ENCODE measurements at regions not wholly inside any gene's neighbourhood (a gene's known extent, or its start where the extent isn't known, plus 50 kb on each side); places are given as distances from the start of the nearest gene placed in this dataset.

- peaks cover 1% of the 10 kb centered on the region; the same call in 1 of the 2 replicates for H3K27me3 Mint-ChIP-seq (ENCODE audit: low read depth)
- Histone ChIP-seq H3K14ac (ENCODE audit: insufficient read depth, low read length) (no peak overlapping the region), H3K23ac (ENCODE audit: insufficient read length, low read depth, low read length) (no peak overlapping the region), H3K4me2 (ENCODE audit: insufficient read depth, insufficient read length, low read length) (no peak overlapping the region), H3K23me2 (ENCODE audit: insufficient read length, low read depth, low read length, poor library complexity, severe bottlenecking) (no peaks in the 10 kb centered on the region), H3K79me1 (ENCODE audit: insufficient read depth, low read depth, low read length, poor library complexity, severe bottlenecking) (no peaks in the 10 kb centered on the region), H3K18ac (ENCODE audit: insufficient read length, low read depth, low read length) (no peak overlapping the region), H3K4ac (ENCODE audit: low read depth, low read length) (no peak overlapping the region), H4K91ac (ENCODE audit: insufficient read length, low read depth, low read length) (no peak overlapping the region), H2BK120ac (ENCODE audit: low read depth, low read length, poor library complexity, severe bottlenecking) (no peak overlapping the region), H3K9ac (ENCODE audit: extremely low read depth, insufficient read length, low read length) (no peak overlapping the region), H3K27ac (ENCODE audit: insufficient read length, low read depth, low read length) (no peak overlapping the region), H2AK5ac (ENCODE audit: insufficient read length, low read length) (no peak overlapping the region), H2BK5ac (ENCODE audit: insufficient read length, low read length) (no peak overlapping the region), H3K56ac (ENCODE audit: insufficient read length, low read depth, low read length) (no peak overlapping the region), H4K20me1 (ENCODE audit: control insufficient read depth, insufficient read depth, insufficient read length) (no peaks in the 10 kb centered on the region), H3K27me3 (ENCODE audit: insufficient read depth, low read length) (no peaks in the 10 kb centered on the region), H2BK12ac (ENCODE audit: insufficient read length, low read depth, low read length) (peak overlapping the region; percentile 35), H3K79me2 (ENCODE audit: insufficient read depth, low read length) (no peaks in the 10 kb centered on the region), H4K5ac (ENCODE audit: insufficient read length, low read depth, low read length) (no peak overlapping the region), H2BK20ac (ENCODE audit: low read depth, low read length, poor library complexity, severe bottlenecking) (no peak overlapping the region), H3K4me1 (ENCODE audit: insufficient read depth, low read length) (no peaks in the 10 kb centered on the region), H3T11ph (ENCODE audit: low read length) (no peak overlapping the region), H3K9me3 (ENCODE audit: control insufficient read depth, low read depth, low read length) (no peaks in the 10 kb centered on the region), H2BK15ac (ENCODE audit: low read depth, low read length) (no peak overlapping the region), H2AFZ (ENCODE audit: low read length) (no peak overlapping the region), H4K8ac (replicated peaks; ENCODE audit: insufficient read length, low read depth, low read length) (no peak overlapping the region)
- H3K9me3 Mint-ChIP-seq: no peaks in the 10 kb centered on the region
- WGBS (ENCODE audit: extremely low coverage, insufficient read length, low lambda C conversion rate): no CpG with 5 or more reads among the region's 3 CpGs
- H3K4me3 Mint-ChIP-seq: no peak overlapping the region
- no peak for TF ChIP-seq CTCF (conservative IDR thresholded peaks at IDR 0.05)
- peak; percentile 29 for DNase-seq
- H3K4me1 Mint-ChIP-seq: peaks cover 0 to 4% of the 10 kb centered on the region in 2 experiments; a peak in 1 of 4 replicates
- H3K36me3 Mint-ChIP-seq (ENCODE audit: insufficient read depth in 1 of 3, low read depth in 3 of 3): no peaks in the 10 kb centered on the region
- H3K27ac Mint-ChIP-seq: no peak overlapping the region
These were observed 145.5 kb upstream of the NRIP1 start for GRCh38 chr21:15210235-15210678.
